ENCODE measurements at regions not wholly inside any gene's neighbourhood (a gene's known extent, or its start where the extent isn't known, plus 50 kb on each side); places are given as distances from the start of the nearest gene placed in this dataset.
A peak's percentile ranks its signal among the peaks of the same experiment; 100 is the strongest.
"Not testable (repeated sequence)": the region's sequence is repeated elsewhere in the genome, so short reads cannot be mapped to it uniquely, and the experiment has no call there.

DNA sequence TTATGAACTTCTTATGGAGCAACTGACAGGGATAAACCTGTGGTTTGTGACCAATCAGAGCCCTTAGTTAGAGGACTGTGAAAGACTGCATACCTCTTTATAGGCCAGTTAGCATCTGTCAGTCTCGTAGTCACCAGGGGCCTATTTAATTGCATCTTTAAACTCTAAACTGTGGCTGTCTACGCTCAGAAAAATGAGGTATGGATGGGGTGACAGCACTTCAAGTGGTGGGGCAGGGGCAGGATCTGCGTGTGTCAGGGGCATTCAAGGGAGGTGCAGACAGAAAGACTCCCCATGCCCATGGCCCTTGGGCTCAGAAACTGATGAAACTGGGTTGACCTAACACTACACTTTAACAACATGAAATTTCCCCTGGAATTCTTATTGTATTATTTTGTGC is 132.6 kb upstream of the TBCA start:
- no peak for ATAC-seq
- Histone ChIP-seq H3K9me3 (ENCODE audit: control insufficient read depth, low read length) (no peaks in the 10 kb centered on the region), H3K4me1 (ENCODE audit: control insufficient read depth, insufficient read depth, low read length) (no peaks in the 10 kb centered on the region), H3K27ac (ENCODE audit: low read length) (no peak overlapping the region), H3K27me3 (ENCODE audit: control insufficient read depth, insufficient read depth) (no peaks in the 10 kb centered on the region), H3K4me3 (ENCODE audit: low read length) (no peak overlapping the region)
- intact Hi-C loops (cut with DNase I), result no loop called here
- WGBS, result 78% methylated on average over 3 of the region's 3 CpGs
- DNase-seq, result no peak

DNA sequence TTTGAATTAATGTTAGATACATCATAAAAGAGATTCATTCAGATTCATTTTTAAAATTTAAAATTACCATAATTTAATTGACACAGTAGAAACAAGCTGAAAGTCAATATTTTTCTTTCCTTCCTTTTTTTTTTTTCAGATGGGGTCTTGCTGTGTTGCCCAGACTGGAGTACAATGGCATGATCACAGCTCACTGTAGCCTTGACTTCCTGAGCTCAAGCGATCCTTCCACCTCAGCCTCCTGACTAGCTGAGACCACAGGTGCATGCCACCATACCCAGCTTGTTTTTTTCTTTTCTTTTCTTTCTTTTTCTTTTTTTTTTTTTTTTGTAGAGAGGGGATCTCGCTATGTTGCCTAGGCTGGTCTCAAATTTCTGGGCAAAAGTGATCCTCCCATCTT is 131.6 kb upstream of the TBCA start:
- WGBS, result 95% methylated on average over 2 of the region's 2 CpGs
- ATAC-seq, result no peak

DNA sequence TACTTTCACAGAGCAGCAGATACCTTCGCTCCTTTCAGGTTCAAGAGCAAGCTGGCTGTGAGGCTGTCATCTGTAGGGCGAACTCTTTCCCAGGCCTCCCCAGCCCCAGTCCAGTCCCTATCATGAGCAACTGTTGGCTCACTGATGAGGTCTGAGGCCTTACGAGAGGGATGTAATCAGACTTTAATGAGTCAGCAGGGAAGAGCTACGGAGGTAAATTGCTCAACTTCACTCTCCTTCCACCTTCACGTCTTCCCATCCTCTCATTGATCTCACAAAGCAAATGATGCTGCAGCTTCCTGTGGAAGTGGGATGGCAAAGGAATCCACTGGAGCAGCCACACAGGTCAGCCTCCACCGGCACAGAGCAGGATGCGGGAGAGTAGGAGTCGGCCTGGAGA is 130.7 kb upstream of the TBCA start:
- no peak for ATAC-seq
- intact Hi-C loops (cut with DNase I), result no loop called here
- H3K4me3 ChIP-seq (ENCODE audit: low read length), result no peak overlapping the region
- no peaks in the 10 kb centered on the region for H3K9me3 ChIP-seq (ENCODE audit: control insufficient read depth, low read length)
- no peaks in the 10 kb centered on the region for H3K27me3 ChIP-seq (ENCODE audit: control insufficient read depth, insufficient read depth)
- no peak overlapping the region for H3K27ac ChIP-seq (ENCODE audit: low read length)
- no peak for DNase-seq
- 81% methylated on average over 8 of the region's 8 CpGs for WGBS
- H3K4me1 ChIP-seq (ENCODE audit: control insufficient read depth, insufficient read depth, low read length), result no peaks in the 10 kb centered on the region

More for the DNA sequence above, 131.6 kb upstream of the TBCA start:
- H3K9me3 ChIP-seq (ENCODE audit: control insufficient read depth, low read length), result no peaks in the 10 kb centered on the region
- H3K27ac ChIP-seq (ENCODE audit: low read length), result no peak overlapping the region
- no peak overlapping the region for H3K4me3 ChIP-seq (ENCODE audit: low read length)
- no peak for DNase-seq
- intact Hi-C loops (cut with DNase I), result no loop called here
- no peaks in the 10 kb centered on the region for H3K4me1 ChIP-seq (ENCODE audit: control insufficient read depth, insufficient read depth, low read length)
- H3K27me3 ChIP-seq (ENCODE audit: control insufficient read depth, insufficient read depth), result no peaks in the 10 kb centered on the region

DNA sequence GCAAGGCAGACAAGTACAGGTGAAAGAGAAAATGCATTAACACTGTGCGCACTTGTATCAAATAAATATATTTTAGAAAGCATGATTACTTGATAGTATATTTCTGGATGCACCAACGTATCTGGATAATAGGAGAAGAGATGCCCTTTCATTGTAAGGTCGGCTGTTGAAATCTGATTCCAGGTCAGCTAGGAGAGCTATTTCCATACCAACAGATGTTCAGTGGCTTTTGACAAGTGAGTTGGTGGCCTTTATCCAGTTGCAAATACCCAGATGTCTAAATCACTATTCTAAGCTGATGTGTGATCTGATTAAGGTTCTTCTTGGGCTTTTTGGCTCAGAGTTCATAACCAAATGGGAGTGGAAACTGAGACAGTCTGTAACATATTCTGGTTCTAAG is 128.2 kb upstream of the TBCA start:
- WGBS, result 67% methylated on average over 3 of the region's 3 CpGs
- no peak for DNase-seq
- H3K27me3 ChIP-seq (ENCODE audit: control insufficient read depth, insufficient read depth), result no peaks in the 10 kb centered on the region
- no peaks in the 10 kb centered on the region for H3K9me3 ChIP-seq (ENCODE audit: control insufficient read depth, low read length)
- no peak overlapping the region for H3K4me3 ChIP-seq (ENCODE audit: low read length)
- ATAC-seq, result no peak
- intact Hi-C loops (cut with DNase I), result no loop called here
- no peak overlapping the region for H3K27ac ChIP-seq (ENCODE audit: low read length)
- H3K4me1 ChIP-seq (ENCODE audit: control insufficient read depth, insufficient read depth, low read length), result no peaks in the 10 kb centered on the region

DNA sequence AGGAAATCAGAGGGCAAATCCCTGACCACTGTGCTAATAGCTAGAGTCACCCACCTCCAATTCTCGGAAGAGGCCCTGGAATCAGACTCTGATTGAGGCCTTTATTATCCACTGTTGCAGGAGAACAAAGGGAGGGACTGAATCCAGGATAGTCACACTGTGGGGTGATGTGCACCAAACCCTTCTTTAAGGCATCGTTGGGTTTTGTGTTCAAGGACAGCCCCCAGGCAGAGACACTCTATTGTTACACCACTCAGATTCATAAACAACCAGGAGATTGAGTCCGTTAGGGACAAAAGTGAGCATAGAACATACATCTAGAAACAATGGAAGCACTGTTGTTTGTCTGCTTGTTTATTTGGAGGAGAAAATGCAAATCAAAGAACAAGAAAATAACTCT is 124.6 kb upstream of the TBCA start:
- no peak overlapping the region for H3K4me3 ChIP-seq (ENCODE audit: low read length)
- DNase-seq (no peak), ATAC-seq (no peak)
- 77% methylated on average over 3 of the region's 3 CpGs for WGBS
- no peak overlapping the region for H3K27ac ChIP-seq (ENCODE audit: low read length)
- no peaks in the 10 kb centered on the region for H3K4me1 ChIP-seq (ENCODE audit: control insufficient read depth, insufficient read depth, low read length)
- intact Hi-C loops (cut with DNase I), result no loop called here
- H3K9me3 ChIP-seq (ENCODE audit: control insufficient read depth, low read length), result no peaks in the 10 kb centered on the region
- no peaks in the 10 kb centered on the region for H3K27me3 ChIP-seq (ENCODE audit: control insufficient read depth, insufficient read depth)

DNA sequence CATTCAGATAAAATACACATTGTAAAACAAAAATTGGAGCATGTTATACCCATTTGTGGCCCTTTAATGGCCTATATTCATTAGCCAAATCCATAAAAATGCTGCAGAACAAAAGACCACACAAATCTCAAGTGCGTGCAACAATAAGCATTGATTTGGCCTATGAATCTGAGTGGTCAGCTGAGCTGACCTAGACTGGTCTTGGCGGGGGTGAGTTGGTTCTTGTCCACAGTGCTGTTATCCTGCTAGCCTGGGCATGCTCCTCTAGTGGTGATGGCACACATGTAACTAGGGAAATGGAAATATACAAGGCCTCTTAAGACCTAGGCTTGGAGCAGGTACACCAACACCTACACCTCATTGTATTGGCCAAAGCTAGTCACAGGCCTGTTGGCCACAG is 122.2 kb upstream of the TBCA start:
- intact Hi-C loops (cut with DNase I), result no loop called here
- no peaks in the 10 kb centered on the region for H3K27me3 ChIP-seq (ENCODE audit: control insufficient read depth, insufficient read depth)
- no peaks in the 10 kb centered on the region for H3K9me3 ChIP-seq (ENCODE audit: control insufficient read depth, low read length)
- no peaks in the 10 kb centered on the region for H3K4me1 ChIP-seq (ENCODE audit: control insufficient read depth, insufficient read depth, low read length)
- no peak overlapping the region for H3K27ac ChIP-seq (ENCODE audit: low read length)
- DNase-seq, result no peak
- ATAC-seq, result no peak
- H3K4me3 ChIP-seq (ENCODE audit: low read length), result no peak overlapping the region
- 93% methylated on average over 2 of the region's 2 CpGs for WGBS

DNA sequence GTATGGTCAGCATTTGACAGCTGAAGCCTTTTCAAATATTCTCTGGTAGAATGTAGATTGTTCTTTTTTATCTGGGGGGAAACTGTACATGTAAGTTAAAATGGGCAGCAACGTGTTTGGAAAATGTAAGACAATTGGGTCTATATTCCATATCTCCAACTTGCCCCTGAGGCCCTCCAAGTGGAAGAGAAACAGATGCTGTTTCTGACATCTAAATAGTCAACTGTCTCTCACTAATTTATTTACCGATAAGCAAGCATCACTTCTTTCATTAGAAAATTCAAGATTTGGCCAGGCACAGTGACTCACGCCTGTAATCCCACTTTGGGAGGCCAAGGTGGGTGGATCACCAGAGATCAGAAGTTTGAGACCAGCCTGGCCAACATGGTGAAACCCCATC is 120.2 kb upstream of the TBCA start:
- no peaks in the 10 kb centered on the region for H3K9me3 ChIP-seq (ENCODE audit: control insufficient read depth, low read length)
- intact Hi-C loops (cut with DNase I), result no loop called here
- DNase-seq, result no peak
- H3K27me3 ChIP-seq (ENCODE audit: control insufficient read depth, insufficient read depth), result no peaks in the 10 kb centered on the region
- no peak overlapping the region for H3K4me3 ChIP-seq (ENCODE audit: low read length)
- H3K4me1 ChIP-seq (ENCODE audit: control insufficient read depth, insufficient read depth, low read length), result no peaks in the 10 kb centered on the region
- no peak overlapping the region for H3K27ac ChIP-seq (ENCODE audit: low read length)
- WGBS, result 74% methylated on average over 3 of the region's 3 CpGs
- ATAC-seq, result no peak

DNA sequence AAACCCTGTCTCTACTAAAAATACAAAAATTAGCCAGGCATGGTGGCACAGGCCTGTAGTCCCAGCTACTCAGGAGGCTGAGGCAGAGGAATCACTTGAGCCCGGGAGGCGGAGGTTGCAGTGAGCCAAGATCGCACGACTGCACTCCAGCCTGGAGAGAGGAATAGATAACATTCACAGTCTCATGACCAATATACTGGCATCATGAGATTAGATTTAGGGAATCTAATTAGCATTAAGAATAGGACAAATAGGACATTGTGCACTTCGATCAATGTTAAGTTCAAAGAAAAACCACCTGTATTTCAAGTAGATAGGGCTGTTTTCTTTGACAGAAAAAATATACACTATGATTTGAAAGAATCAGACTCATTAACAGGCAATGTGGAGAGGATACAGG is 118.0 kb upstream of the TBCA start:
- 58% methylated on average over 5 of the region's 5 CpGs for WGBS
- H3K4me3 ChIP-seq (ENCODE audit: low read length); ATAC-seq; H3K27ac ChIP-seq (ENCODE audit: low read length); H3K9me3 ChIP-seq (ENCODE audit: control insufficient read depth, low read length); H3K4me1 ChIP-seq (ENCODE audit: control insufficient read depth, insufficient read depth, low read length); DNase-seq; intact Hi-C loops (cut with DNase I); H3K27me3 ChIP-seq (ENCODE audit: control insufficient read depth, insufficient read depth): not testable (repeated sequence)

DNA sequence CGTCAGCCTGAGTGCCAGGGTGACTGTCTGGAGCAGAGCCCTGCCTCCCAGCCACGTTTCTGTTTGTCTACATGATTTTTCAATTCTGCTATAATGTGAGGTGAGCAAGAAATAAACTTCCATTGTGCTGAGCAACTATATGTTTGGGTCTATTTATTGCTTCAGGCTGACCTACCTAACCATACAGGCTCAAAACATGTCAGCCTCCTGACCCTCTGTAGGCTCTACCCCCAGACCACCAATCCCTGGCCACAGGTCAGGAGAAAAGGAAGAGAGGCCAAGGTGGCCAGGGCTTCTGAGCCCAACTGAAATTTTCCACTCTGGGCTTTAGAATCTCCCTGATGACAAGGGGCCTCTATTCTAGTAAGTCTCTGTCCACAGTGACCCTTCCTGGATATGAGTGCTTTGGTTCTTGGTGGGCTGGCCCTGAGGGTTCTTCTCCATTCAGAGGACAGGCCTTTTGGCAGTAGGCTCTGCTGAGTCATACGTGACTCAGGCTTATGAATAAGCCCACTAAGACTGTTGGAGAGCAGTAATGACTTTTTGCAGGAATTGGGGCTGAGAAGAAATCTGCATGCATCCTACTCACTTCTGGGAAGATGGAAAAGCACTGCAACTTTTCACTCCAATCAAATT is 117.2 kb upstream of the TBCA start:
- Histone ChIP-seq H3K4me3 (ENCODE audit: low read length) (no peak overlapping the region), H3K27me3 (ENCODE audit: control insufficient read depth, insufficient read depth) (no peaks in the 10 kb centered on the region), H3K9me3 (ENCODE audit: control insufficient read depth, low read length) (no peaks in the 10 kb centered on the region), H3K4me1 (ENCODE audit: control insufficient read depth, insufficient read depth, low read length) (no peaks in the 10 kb centered on the region), H3K27ac (ENCODE audit: low read length) (no peak overlapping the region)
- WGBS, result 73% methylated on average over 3 of the region's 3 CpGs
- DNase-seq (peak in 1 of 3 donors; percentile 42), ATAC-seq (peak in 1 of 2 donors; percentile 81)
- intact Hi-C loops (cut with DNase I), result no loop called here

DNA sequence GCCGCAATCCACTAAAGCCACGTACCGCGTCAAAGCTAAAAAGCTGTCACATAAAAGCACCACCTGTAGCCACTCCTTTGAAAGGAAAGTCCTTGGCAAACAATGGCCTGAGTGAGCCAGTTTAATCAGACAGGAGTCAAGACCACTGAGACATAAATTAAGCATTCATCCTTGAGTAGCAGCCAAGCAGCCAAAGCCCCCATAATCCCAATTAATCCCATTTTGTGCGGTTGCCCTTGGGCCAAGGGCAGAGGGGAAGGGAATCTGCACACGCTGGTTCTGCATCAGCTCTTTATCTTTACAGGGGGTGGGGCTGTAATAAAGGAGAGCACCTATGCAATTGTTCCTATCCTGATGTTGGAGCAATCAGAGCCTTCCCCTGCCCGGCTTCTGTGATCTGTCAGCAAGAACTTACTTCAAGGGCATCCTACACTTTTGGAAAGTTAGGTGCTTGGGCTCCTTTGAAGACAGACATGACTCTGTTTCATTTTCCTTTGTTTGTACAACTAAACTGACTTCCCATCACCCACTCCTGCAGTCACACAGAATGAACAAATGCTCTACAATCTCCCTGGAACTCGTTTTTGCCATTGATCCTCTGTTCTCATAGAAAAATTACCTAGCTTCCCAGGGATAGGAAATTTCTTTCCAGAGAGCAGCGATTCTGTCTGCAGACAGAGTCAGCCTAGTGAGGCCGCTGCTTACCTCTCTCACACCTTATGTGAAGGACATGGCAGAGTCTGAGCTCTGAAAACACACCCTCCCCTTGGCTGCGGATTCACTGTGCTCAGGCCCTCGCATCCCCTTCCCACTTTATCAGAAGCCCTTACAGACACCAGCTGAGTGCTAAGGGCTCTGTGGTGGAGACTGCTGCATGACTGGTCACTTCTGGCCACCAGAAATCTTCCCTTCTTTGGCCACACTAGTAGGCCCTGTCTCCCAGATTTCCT is 116.2 kb upstream of the TBCA start:
- Histone ChIP-seq H3K4me3 (ENCODE audit: low read length) (no peak overlapping the region), H3K27ac (ENCODE audit: low read length) (no peak overlapping the region), H3K4me1 (ENCODE audit: control insufficient read depth, insufficient read depth, low read length) (no peaks in the 10 kb centered on the region), H3K9me3 (ENCODE audit: control insufficient read depth, low read length) (no peaks in the 10 kb centered on the region), H3K27me3 (ENCODE audit: control insufficient read depth, insufficient read depth) (no peaks in the 10 kb centered on the region)
- intact Hi-C loops (cut with DNase I), result no loop called here
- WGBS, result 81% methylated on average over 12 of the region's 12 CpGs
- ATAC-seq, result no peak
- no peak for DNase-seq

DNA sequence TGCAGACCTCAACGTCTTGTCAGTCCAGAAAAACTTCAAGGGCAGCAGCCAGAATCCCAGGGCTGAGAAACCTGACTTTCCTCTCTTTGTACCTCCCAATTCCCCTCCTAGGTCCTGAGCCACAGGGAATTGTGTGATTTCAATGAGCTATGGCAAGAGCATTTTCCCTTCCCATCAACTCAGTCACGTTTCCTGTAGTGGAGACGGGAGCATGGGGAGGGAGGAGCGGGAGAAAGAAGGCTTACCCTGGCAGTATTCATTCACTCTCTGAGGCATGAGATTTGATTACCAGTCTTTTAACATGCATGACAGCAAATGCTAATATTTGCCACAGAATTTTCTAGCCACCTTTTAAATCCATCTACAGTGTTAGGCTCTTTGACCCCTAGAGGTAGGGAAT is 109.4 kb upstream of the TBCA start:
- H3K4me3 ChIP-seq (ENCODE audit: low read length), result no peak overlapping the region
- WGBS, result 54% methylated on average over 4 of the region's 4 CpGs
- no peaks in the 10 kb centered on the region for H3K9me3 ChIP-seq (ENCODE audit: control insufficient read depth, low read length)
- ATAC-seq (no peak), DNase-seq (no peak)
- no peaks in the 10 kb centered on the region for H3K27me3 ChIP-seq (ENCODE audit: control insufficient read depth, insufficient read depth)
- no peaks in the 10 kb centered on the region for H3K4me1 ChIP-seq (ENCODE audit: control insufficient read depth, insufficient read depth, low read length)
- no peak overlapping the region for H3K27ac ChIP-seq (ENCODE audit: low read length)
- intact Hi-C loops (cut with DNase I), result no loop called here
